ENCODE measurements at regions not wholly inside any gene's neighbourhood (a gene's known extent, or its start where the extent isn't known, plus 50 kb on each side); places are given as distances from the start of the nearest gene placed in this dataset.

DNA sequence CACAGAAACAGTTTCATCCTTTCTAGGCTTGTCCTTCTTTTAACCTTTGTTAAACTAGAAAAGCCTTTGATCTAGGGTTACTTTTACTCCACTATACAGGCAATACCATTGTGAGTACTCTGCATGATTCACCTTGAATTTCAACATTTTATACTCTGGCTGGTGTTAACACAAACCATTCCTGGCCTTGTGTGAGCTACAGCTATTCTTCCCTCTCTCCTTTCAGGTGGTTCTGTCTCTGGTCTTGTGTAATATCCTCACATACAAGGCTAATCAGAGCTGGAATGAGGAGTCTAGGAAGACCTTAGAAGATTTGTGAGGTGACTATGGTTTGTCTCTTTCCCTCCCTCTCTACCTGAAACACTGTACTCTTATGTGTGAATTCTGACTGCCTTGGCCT lies 837.4 kb upstream of the USP15 start:
- ATAC-seq (ENCODE audit: insufficient number of reproducible peaks, low FRiP score, low read depth) (no peak), DNase-seq (ENCODE audit: low spot score) (no peak)
- TF ChIP-seq, protein P1, sequence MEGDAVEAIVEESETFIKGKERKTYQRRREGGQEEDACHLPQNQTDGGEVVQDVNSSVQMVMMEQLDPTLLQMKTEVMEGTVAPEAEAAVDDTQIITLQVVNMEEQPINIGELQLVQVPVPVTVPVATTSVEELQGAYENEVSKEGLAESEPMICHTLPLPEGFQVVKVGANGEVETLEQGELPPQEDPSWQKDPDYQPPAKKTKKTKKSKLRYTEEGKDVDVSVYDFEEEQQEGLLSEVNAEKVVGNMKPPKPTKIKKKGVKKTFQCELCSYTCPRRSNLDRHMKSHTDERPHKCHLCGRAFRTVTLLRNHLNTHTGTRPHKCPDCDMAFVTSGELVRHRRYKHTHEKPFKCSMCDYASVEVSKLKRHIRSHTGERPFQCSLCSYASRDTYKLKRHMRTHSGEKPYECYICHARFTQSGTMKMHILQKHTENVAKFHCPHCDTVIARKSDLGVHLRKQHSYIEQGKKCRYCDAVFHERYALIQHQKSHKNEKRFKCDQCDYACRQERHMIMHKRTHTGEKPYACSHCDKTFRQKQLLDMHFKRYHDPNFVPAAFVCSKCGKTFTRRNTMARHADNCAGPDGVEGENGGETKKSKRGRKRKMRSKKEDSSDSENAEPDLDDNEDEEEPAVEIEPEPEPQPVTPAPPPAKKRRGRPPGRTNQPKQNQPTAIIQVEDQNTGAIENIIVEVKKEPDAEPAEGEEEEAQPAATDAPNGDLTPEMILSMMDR (IDR thresholded peaks at IDR 0.05) = no peak
- no peak overlapping the region for H3K27ac ChIP-seq
- peaks cover under 1% of the 10 kb centered on the region for H3K9me3 ChIP-seq
- no peaks in the 10 kb centered on the region for H3K36me3 ChIP-seq
- H3K4me1 ChIP-seq (ENCODE audit: control insufficient read depth in 1 of 2, low read depth in 2 of 2) = no peaks in the 10 kb centered on the region
- no peak overlapping the region for H3K4me3 ChIP-seq
- H3K27me3 ChIP-seq (replicated peaks; ENCODE audit: insufficient read depth) = no peaks in the 10 kb centered on the region

DNA sequence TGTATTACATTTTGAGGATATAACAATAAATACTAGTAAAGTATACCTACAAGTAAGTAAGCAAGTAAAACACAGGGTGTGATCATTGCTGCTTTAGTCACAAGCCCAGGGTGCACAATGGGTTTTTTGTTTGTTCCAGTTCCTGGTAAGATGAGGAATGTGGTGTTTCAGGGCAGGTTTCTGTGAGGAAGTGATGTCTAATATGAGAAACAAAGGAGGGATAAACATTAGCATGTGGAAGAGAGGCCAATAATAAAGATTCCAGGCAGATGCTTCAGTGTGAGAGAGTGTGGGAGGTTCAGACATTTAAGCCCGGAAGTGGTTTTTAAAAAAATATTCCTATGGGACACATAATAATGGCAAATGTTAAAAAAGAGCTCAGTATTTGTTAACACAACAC lies 808.1 kb upstream of the USP15 start:
- Histone ChIP-seq H3K27ac (no peak overlapping the region), H3K4me3 (no peak overlapping the region), H3K4me1 (ENCODE audit: control insufficient read depth in 1 of 2, low read depth in 2 of 2) (no peaks in the 10 kb centered on the region), H3K36me3 (no peaks in the 10 kb centered on the region), H3K9me3 (no peaks in the 10 kb centered on the region), H3K27me3 (replicated peaks; ENCODE audit: insufficient read depth) (no peaks in the 10 kb centered on the region)
- DNase-seq (ENCODE audit: low spot score) (no peak), ATAC-seq (ENCODE audit: insufficient number of reproducible peaks, low FRiP score, low read depth) (no peak)
- TF ChIP-seq, protein P1 (IDR thresholded peaks at IDR 0.05) = no peak

DNA sequence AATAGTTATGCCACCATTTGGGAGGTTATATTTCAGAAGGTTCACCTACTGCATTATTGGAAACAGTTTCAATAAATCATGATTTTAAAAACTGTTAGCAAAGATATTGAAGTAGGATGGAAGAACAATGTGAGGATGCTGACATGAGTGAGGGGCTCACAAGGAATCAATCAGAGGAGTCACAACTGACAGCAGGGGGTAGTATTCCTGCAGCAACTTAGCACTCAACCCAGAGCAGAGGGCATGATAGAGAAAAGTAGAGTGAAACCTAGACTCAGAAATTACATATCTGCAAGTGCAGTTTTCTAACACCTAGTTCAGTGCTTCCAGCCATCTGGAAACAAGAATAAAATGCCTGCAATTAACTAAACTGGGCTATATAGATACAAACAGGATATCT lies 772.5 kb upstream of the USP15 start:
- Histone ChIP-seq H3K4me1 (ENCODE audit: control insufficient read depth in 1 of 2, low read depth in 2 of 2) (no peaks in the 10 kb centered on the region), H3K9me3 (no peaks in the 10 kb centered on the region), H3K27ac (no peak overlapping the region), H3K36me3 (no peaks in the 10 kb centered on the region), H3K4me3 (no peak overlapping the region), H3K27me3 (replicated peaks; ENCODE audit: insufficient read depth) (no peaks in the 10 kb centered on the region)
- no peak for ATAC-seq (ENCODE audit: insufficient number of reproducible peaks, low FRiP score, low read depth)
- TF ChIP-seq, protein P1 (IDR thresholded peaks at IDR 0.05) = no peak
- no peak for DNase-seq (ENCODE audit: low spot score)

DNA sequence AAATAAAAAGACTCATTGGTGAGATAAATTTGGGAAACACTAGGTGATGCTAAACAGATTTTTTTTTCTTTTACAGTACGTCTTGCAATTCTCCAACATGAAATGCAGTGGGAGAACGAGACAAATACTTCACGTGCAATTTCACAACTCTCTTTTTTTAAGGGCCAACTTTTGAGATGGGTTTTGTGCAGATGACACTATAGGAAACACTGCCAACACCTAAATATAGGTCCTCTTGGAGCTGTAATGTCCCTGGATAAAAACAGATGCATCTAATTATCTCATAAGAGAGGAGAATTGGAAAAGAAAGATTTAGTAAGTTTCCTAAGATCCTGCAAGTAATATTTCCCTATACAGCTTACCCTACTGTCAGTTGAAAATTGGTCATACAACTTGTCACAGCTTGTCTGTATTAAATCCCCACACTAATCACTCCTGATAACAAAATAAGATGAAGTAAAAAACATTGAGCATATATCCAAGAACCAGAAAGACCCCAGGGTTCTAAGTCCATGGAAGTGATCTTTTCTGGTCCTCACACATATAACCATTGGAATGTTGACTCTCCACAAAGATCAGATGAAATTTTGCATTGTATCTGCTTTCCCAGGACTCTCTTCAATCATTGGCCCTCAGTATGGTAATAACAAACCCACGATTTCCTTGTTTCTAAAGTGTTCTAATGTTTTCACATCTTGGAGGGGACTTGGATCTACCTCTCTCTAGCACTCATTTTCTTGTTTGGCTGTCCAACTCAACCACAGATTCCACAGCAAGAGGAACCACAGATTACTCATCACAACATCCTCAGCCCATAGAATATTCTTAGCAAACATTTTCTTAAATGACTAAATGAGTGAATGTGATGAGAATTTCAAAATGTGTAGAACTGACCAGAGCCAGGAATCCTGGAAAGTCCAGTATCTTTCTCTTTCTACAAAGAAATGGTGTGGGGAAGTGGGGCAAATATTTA lies 769.4 kb upstream of the USP15 start:
- no peaks in the 10 kb centered on the region for H3K36me3 ChIP-seq
- H3K27ac ChIP-seq = no peak overlapping the region
- no peaks in the 10 kb centered on the region for H3K9me3 ChIP-seq
- no peak for ATAC-seq (ENCODE audit: insufficient number of reproducible peaks, low FRiP score, low read depth)
- H3K4me1 ChIP-seq (ENCODE audit: control insufficient read depth in 1 of 2, low read depth in 2 of 2) = no peaks in the 10 kb centered on the region
- no peak for DNase-seq (ENCODE audit: low spot score)
- no peaks in the 10 kb centered on the region for H3K27me3 ChIP-seq (replicated peaks; ENCODE audit: insufficient read depth)
- TF ChIP-seq, protein P1 (IDR thresholded peaks at IDR 0.05) = no peak
- H3K4me3 ChIP-seq = no peak overlapping the region

DNA sequence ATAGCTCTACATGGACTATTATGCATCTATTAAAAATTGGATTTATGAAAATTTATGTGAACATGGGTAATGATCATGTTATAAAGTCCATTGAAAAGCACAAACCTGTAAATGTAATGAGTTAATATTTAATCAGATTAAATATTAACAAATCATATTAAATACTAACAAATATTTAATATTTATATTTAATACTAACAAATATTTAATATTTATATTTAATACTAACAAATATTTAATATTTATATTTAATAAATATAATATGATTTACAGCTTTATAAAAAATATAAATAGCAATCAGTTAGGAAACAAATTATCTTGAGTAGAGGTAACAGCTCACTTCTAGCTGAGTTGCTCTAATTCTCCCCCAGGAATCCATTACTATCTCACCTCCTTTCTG lies 758.0 kb upstream of the USP15 start:
- Histone ChIP-seq H3K27ac (no peak overlapping the region), H3K4me1 (ENCODE audit: control insufficient read depth in 1 of 2, low read depth in 2 of 2) (peaks cover 0 to under 1% of the 10 kb centered on the region in 2 donors), H3K27me3 (replicated peaks; ENCODE audit: insufficient read depth) (no peaks in the 10 kb centered on the region), H3K36me3 (no peaks in the 10 kb centered on the region), H3K4me3 (no peak overlapping the region), H3K9me3 (no peaks in the 10 kb centered on the region)
- no peak for ATAC-seq (ENCODE audit: insufficient number of reproducible peaks, low FRiP score, low read depth)
- TF ChIP-seq, protein P1 (IDR thresholded peaks at IDR 0.05) = no peak
- DNase-seq (ENCODE audit: low spot score) = no peak

Data from thoracic aorta (tissue), 2 donors.